ENCODE measurements at regions not wholly inside any gene's neighbourhood (a gene's known extent, or its start where the extent isn't known, plus 50 kb on each side); places are given as distances from the start of the nearest gene placed in this dataset.

DNA sequence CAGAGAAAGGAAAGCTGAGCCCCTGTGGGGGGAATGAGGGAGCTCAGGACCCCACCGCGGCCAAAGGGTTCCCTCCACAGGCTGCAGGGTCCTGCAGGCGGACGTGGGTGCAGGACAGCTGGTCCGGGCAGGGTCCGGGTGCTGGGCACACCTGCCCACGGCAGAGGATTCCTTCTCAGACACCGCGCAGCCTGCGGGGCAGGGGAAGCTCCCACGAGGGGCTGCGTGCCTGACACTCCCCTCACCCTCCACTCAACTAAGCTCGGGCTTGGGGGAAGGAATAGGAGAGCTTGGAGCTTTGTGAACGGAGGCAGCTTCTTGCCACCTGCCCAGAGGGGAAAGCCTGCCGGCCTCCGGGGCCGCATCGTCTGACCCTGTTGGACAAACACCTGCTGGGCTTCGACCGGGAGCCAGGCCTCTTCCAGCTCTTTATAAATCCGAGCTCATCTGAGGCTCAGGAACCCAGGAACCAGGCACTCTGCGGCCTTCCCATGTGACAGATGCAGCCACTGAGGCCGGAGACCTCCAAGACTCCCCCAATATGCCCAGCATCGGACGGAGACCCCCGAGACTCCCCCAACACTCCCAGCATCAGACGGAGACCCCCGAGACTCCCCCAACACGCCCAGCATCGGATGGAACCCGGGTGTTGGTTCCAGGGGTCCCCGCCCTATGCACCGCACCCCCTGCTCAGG is 97.3 kb downstream of the PDGFA start:
- no peak for TF ChIP-seq GATA3 (IDR thresholded peaks at IDR 0.05; ENCODE audit: low read depth, low read length)
- no peak for TF ChIP-seq GATA2 (IDR thresholded peaks at IDR 0.05; ENCODE audit: low read depth, low read length)

DNA sequence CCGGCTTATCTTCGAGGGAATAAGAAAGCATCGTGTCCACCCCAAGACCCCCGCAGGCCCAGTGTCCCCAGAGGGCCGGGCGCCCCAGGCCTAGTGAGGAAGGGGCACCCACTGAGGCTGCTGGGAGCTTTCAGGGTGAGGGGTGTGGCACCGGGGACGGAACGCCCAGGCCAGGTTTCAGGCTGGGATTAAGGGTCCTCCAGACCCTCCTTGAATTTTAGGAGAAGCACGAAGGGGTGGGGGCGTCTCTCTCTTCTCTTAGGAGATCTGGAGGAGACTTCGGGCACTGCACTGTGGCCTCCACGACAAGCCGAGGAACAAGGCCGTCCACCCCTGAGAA is 96.8 kb downstream of the PDGFA start:
- TF ChIP-seq GATA2 (IDR thresholded peaks at IDR 0.05; ENCODE audit: low read depth, low read length) (no peak), GATA3 (IDR thresholded peaks at IDR 0.05; ENCODE audit: low read depth, low read length) (no peak)

DNA sequence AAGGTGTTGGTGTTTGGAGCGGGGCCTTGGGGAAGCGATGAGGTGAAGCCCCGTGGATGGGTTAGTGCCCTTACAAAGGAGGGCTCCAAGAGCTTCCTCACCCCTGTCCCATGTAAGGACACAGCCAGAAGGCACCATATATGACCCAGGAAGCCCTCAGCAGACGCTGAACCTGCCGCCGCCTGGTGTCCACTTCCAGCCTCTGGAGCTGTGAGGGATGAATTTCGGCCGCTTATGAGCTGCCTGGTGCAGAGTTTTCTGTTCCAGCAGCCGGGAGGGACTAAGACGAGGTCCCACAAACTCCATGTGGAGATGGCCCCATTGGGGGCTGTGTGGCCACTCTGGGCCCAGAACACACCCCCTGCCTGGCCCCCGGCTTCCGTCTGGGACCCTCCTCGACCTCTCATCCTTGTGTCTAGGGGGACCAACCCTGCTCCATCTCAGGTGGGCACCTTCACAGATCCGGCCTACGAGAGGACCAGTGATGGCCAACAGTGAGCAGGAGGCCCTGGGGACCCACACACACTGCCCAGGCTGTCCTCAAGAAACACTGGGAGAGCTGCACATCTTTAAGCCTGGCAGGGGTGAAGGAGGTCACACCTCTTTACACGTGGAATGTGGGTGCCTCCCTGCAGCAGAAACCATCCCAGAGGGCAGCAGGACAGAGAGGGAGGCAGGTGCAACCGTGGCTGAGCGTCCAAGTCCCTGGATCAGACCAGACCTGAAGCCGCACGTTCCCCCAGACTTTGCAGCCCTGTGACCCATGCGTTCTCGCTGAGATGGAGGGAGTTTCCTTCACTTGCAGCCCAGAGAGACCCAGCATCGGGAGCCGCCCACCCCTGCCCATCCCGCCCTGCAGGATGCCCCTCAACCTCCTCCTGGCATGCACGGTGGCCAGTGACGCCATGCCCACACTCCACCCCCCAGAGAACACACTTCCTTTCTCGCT is 96.1 kb downstream of the PDGFA start:
- TF ChIP-seq GATA2 (IDR thresholded peaks at IDR 0.05; ENCODE audit: low read depth, low read length) (no peak), GATA3 (IDR thresholded peaks at IDR 0.05; ENCODE audit: low read depth, low read length) (no peak)

DNA sequence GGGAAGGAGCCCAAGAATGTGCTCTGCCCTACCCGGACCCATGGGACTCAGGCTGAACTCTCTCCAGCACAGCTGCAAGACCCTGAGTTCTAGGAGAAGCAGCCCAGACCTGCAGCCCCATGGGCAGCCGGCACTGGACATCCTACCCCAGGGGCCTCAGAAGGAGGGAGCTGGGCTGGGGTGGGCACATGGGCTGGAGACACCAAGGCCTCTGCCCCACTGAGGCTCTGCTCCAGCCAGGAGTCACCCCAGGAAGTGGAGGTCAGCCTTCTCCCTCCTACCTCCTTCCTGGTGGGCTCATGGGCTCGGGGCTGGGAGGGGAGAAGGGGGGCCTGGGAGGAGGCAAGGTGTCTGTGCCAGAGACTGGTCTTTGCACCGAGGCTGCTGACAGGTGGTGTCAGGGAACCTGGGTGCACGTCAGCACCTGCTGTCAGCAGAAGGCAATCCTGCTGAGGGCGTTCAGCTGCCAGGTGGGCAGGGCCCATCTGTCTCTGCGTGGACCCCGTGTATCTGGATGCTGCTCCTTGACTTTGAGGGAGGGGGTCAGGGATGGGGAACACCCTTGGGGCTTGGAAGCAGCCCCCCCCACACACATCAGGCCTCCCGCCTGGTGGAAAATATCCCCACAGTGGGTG is 95.2 kb downstream of the PDGFA start:
- TF ChIP-seq GATA2 (IDR thresholded peaks at IDR 0.05; ENCODE audit: low read depth, low read length) = no peak
- no peak for TF ChIP-seq GATA3 (IDR thresholded peaks at IDR 0.05; ENCODE audit: low read depth, low read length)

DNA sequence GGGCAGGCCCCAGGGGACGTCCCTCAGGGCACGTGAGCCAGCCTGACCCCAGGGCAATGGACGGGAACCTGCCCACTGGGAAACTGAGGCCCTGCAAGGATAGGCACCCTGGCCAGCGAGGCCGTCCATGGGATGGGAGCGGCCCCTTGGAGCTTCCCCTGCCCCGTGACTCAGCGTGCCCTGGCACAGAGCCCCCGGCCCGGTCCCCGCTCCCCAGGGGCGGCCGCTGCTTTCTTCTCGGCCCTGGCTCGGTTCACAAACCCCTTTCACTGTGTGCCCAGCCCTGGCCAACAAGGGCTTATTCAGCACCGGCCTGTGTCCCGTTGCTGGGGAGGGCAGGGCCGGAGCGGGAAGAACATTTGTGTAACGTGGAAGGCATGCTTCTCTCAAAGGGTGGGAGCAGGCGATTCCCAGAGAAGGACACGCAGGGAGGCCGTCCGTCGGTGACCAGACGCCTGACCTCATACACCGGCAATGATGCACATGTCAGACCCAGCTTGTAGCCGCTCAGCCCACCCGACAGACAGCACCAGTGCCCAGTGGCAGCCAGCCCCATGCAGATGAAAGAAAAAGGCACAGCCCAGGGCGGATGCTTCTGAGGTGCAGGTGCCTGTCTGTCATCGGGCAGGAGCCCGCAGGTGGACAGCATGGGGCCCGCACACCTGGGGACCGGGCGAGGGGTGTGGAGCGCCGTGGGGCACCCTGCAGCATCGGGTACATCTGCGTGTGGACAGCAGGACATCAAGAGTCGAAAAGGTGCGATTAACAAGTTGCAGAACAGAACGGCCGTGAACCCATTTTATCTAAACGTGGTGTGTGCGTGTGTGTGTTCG is 94.5 kb downstream of the PDGFA start:
- TF ChIP-seq GATA3 (IDR thresholded peaks at IDR 0.05; ENCODE audit: low read depth, low read length) (no peak), GATA2 (IDR thresholded peaks at IDR 0.05; ENCODE audit: low read depth, low read length) (no peak)

- TF ChIP-seq GATA2 (IDR thresholded peaks at IDR 0.05; ENCODE audit: low read depth, low read length) (no peak), GATA3 (IDR thresholded peaks at IDR 0.05; ENCODE audit: low read depth, low read length) (no peak)
Observed at GRCh38 chr7:425794-426188, 93.9 kb downstream of the PDGFA start.

- TF ChIP-seq GATA2 (IDR thresholded peaks at IDR 0.05; ENCODE audit: low read depth, low read length) (no peak), GATA3 (IDR thresholded peaks at IDR 0.05; ENCODE audit: low read depth, low read length) (no peak)
Observed at GRCh38 chr7:426510-426909, 93.1 kb downstream of the PDGFA start.

GRCh38 chr7:427506-428103 is 92.0 kb downstream of the PDGFA start:
- TF ChIP-seq GATA2 (IDR thresholded peaks at IDR 0.05; ENCODE audit: low read depth, low read length) (no peak), GATA3 (IDR thresholded peaks at IDR 0.05; ENCODE audit: low read depth, low read length) (no peak)

GRCh38 chr7:428387-428786 is 91.3 kb downstream of the PDGFA start:
- TF ChIP-seq GATA2 (IDR thresholded peaks at IDR 0.05; ENCODE audit: low read depth, low read length) = no peak
- TF ChIP-seq GATA3 (IDR thresholded peaks at IDR 0.05; ENCODE audit: low read depth, low read length) = no peak

DNA sequence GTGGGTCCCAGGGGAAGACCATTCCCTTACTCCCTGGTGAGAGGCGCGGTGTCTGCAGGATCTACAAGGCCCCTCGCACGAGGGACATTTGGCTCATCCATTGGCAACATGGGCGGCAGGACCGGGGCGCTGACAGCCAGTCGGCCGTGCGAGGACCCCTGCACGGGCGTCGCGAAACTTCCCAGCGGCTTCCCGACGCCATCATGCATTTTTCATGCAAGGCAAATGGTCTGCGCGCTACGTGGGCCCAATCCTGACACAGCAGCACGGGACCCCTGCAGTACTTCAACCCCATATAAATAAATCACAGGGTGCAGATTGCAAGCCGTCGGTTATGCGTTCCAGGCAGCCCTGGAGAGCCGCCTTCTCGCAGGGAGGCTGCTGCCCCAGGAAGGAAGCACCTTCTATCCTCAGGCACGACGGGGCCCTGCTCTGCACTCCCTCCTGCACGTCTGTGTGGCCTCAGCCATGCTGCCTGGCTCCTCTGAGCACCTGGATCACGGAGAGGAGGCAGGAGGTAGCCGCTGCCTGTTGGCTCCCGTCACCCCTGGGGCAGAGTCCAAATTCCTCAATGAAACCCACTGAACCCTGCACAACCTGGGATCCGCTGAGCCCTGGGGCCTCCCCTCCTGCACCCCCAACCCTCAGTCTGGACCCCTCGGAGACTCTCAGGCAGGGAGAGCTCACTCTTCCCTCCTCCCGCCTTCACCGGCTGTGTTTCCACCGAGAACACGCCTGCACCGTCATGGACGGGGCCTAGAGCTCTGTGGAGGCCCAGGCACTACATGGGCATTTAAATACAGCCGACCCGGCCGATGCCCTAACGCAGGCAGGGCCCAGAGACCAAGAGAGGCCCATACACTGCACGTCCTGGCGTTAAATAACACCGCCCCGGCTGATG is 90.5 kb downstream of the PDGFA start:
- TF ChIP-seq GATA2 (IDR thresholded peaks at IDR 0.05; ENCODE audit: low read depth, low read length) (no peak), GATA3 (IDR thresholded peaks at IDR 0.05; ENCODE audit: low read depth, low read length) (no peak)

- TF ChIP-seq GATA3 (IDR thresholded peaks at IDR 0.05; ENCODE audit: low read depth, low read length) (no peak), GATA2 (IDR thresholded peaks at IDR 0.05; ENCODE audit: low read depth, low read length) (no peak)
Observed at GRCh38 chr7:429828-430180, 89.8 kb downstream of the PDGFA start.

GRCh38 chr7:431041-431440 is 88.6 kb downstream of the PDGFA start:
- no peak for TF ChIP-seq GATA3 (IDR thresholded peaks at IDR 0.05; ENCODE audit: low read depth, low read length)
- TF ChIP-seq GATA2 (IDR thresholded peaks at IDR 0.05; ENCODE audit: low read depth, low read length) = no peak
